Gastrocnemius medialis (tissue), 4 donors: ENCODE measurements at regions not wholly inside any gene's neighbourhood (a gene's known extent, or its start where the extent isn't known, plus 50 kb on each side); places are given as distances from the start of the nearest gene placed in this dataset.

Experiments
- ATAC-seq, 2 donors: fragments of 150-250 bp; one replicate each; pipeline ENCODE4 v1.9.1; 2016
- DNase-seq, 2 donors: peaks; one replicate each; pipeline ENCODE4 v3.0.0-alpha.2; 2019
- H3K27ac ChIP-seq, 4 donors: fragments of 200-600 bp; sonication (generic); 1 replicate in 1 of 4; 2 replicates in 3 of 4; pipeline ENCODE4 v1.5.1; 2016 to 2018; ENCODE audit warnings: mild to moderate bottlenecking in 2 of 4, moderate library complexity in 1 of 4
- H3K27me3 ChIP-seq, 3 donors: fragments of 200-600 bp; sonication (generic) in 2 of 3; 1 replicate in 1 of 3; 2 replicates in 2 of 3; pipeline versions ENCODE4 v1.5.1 to v1.6.0; 2016 to 2019; ENCODE audit warnings: mild to moderate bottlenecking in 1 of 3, moderate library complexity in 1 of 3
- H3K36me3 ChIP-seq, 2 donors: fragments of 200-600 bp; sonication (generic) in 1 of 2; one replicate each; pipeline ENCODE4 v1.5.1; 2017 to 2018
- H3K4me1 ChIP-seq, 2 donors: fragments of 200-600 bp; sonication (generic) in 1 of 2; one replicate each; pipeline ENCODE4 v1.5.1; 2016 to 2017; ENCODE audit warnings: mild to moderate bottlenecking in 2 of 2
- H3K4me3 ChIP-seq, 4 donors: fragments of 200-600 bp; sonication (generic) in 3 of 4; 1 replicate in 1 of 4; 2 replicates in 3 of 4; pipeline ENCODE4 v1.5.1; 2016 to 2019; ENCODE audit warnings: mild to moderate bottlenecking in 2 of 4
- H3K9me3 ChIP-seq, 3 donors: fragments of 200-600 bp; sonication (generic) in 2 of 3; 1 replicate in 1 of 3; 2 replicates in 2 of 3; pipeline ENCODE4 v1.5.1; 2016 to 2019
- POLR2A ChIP-seq, 2 donors: fragments of 450-650 bp; IDR thresholded peaks; one replicate each; pipeline ENCODE4 v1.6.1; 2017; ENCODE audit warnings: antibody characterized with exemption in 2 of 2, mild to moderate bottlenecking in 2 of 2, moderate library complexity in 2 of 2
- in situ Hi-C, 4 donors: fragments of 200-750 bp; cut with MboI; loops; one replicate each; pipeline versions ENCODE4 v1.15.0 to v1.8.0; 2017; ENCODE audit warnings: low sequenced_read_pairs in 4 of 4
- intact Hi-C: fragments of 100-400 bp; cut with DNase I; formaldehyde crosslinking; loops from one replicate; pipeline ENCODE4 v1.15.1; 2023; ENCODE audit warnings: low total_unique reads
- TF ChIP-seq, protein P1 (sequence below), 5 experiments: fragments of 450-650 bp in 3 of 5; fragments of 200-600 bp in 2 of 5; sonication (generic) in 2 of 5; IDR thresholded peaks in 4 of 5; conservative IDR thresholded peaks in 1 of 5; 1 replicate in 4 of 5; 2 replicates in 1 of 5; pipeline ENCODE4 v1.5.1; 2016 to 2019; ENCODE audit warnings: antibody characterized with exemption in 5 of 5, mild to moderate bottlenecking in 3 of 5, moderate library complexity in 3 of 5

DNA sequence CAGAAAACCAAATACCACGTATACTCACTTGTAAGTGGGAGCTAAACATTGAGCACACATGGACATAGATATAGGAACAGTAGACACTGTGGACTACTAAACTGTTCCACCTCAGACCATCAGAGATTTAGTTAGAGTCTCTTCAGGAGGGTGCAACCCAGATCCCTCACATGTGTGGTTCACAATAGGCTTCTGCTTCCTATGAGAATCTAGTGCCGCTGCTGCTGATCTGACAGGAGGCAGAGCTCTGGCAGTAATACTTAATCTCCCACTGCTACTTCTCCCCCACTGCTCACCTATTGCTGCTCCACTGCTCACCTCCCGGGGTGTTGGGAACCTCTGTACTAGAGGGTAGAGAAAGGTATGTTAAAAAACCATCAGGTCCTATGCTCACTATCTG is 533.3 kb downstream of the NSUN3 start:
- H3K27ac ChIP-seq: no peak overlapping the region
- in situ Hi-C loops (no loop called here), intact Hi-C loops (no loop called here)
- H3K27me3 ChIP-seq: no peaks in the 10 kb centered on the region
- DNase-seq (no peak), ATAC-seq (no peak)
- no peaks in the 10 kb centered on the region for H3K9me3 ChIP-seq
- H3K36me3 ChIP-seq: no peaks in the 10 kb centered on the region
- TF ChIP-seq POLR2A (IDR thresholded peaks at IDR 0.05): no peak
- TF ChIP-seq, protein P1, sequence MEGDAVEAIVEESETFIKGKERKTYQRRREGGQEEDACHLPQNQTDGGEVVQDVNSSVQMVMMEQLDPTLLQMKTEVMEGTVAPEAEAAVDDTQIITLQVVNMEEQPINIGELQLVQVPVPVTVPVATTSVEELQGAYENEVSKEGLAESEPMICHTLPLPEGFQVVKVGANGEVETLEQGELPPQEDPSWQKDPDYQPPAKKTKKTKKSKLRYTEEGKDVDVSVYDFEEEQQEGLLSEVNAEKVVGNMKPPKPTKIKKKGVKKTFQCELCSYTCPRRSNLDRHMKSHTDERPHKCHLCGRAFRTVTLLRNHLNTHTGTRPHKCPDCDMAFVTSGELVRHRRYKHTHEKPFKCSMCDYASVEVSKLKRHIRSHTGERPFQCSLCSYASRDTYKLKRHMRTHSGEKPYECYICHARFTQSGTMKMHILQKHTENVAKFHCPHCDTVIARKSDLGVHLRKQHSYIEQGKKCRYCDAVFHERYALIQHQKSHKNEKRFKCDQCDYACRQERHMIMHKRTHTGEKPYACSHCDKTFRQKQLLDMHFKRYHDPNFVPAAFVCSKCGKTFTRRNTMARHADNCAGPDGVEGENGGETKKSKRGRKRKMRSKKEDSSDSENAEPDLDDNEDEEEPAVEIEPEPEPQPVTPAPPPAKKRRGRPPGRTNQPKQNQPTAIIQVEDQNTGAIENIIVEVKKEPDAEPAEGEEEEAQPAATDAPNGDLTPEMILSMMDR (IDR thresholded peaks at IDR 0.05 in 4 of 5, conservative IDR thresholded peaks at IDR 0.05 in 1 of 5): no peak
- H3K4me3 ChIP-seq: no peak overlapping the region
- H3K4me1 ChIP-seq: no peaks in the 10 kb centered on the region

- H3K27me3 ChIP-seq: no peaks in the 10 kb centered on the region
- intact Hi-C loops: no loop called here
- ATAC-seq (no peak), DNase-seq (no peak)
- no peak for TF ChIP-seq POLR2A (IDR thresholded peaks at IDR 0.05)
- in situ Hi-C loops: no loop called here
- H3K27ac ChIP-seq: no peak overlapping the region
- H3K4me3 ChIP-seq: no peak overlapping the region
- H3K36me3 ChIP-seq: no peaks in the 10 kb centered on the region
- no peaks in the 10 kb centered on the region for H3K4me1 ChIP-seq
- no peaks in the 10 kb centered on the region for H3K9me3 ChIP-seq
Observed at GRCh38 chr3:94596887-94597566, 534.2 kb downstream of the NSUN3 start.

- intact Hi-C loops (no loop called here), in situ Hi-C loops (no loop called here)
- Histone ChIP-seq H3K27ac (no peak overlapping the region), H3K4me3 (no peak overlapping the region), H3K27me3 (no peaks in the 10 kb centered on the region), H3K4me1 (no peaks in the 10 kb centered on the region), H3K36me3 (no peaks in the 10 kb centered on the region), H3K9me3 (no peaks in the 10 kb centered on the region)
- ATAC-seq: no peak
- no peak for DNase-seq
- no peak for TF ChIP-seq POLR2A (IDR thresholded peaks at IDR 0.05)
- TF ChIP-seq, protein P1 (IDR thresholded peaks at IDR 0.05 in 4 of 5, conservative IDR thresholded peaks at IDR 0.05 in 1 of 5): no peak
Observed at GRCh38 chr3:94607778-94608177, 544.9 kb downstream of the NSUN3 start.

DNA sequence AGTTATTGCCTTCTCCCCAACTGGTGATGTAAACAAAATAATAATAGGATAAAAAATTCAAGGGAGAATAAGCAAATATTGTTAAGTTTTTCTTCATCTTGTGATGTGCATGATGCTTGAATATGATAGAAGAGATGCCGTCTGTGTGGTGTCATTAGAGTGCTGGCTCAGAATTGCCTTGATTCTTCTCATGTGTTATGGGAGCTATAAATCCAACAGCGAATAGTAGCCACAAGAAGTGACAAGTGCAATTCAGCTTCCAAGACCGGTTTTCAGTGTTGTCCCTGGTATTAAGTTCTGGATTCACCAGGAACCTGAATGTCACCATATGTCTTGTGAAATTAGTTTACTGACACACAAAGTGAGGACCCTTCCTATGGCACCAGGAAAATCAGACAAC is 547.0 kb downstream of the NSUN3 start:
- Histone ChIP-seq H3K9me3 (no peaks in the 10 kb centered on the region), H3K27me3 (no peaks in the 10 kb centered on the region), H3K36me3 (no peaks in the 10 kb centered on the region), H3K4me1 (no peaks in the 10 kb centered on the region), H3K27ac (no peak overlapping the region), H3K4me3 (no peak overlapping the region)
- no peak for DNase-seq
- in situ Hi-C loops (no loop called here), intact Hi-C loops (no loop called here)
- no peak for ATAC-seq
- no peak for TF ChIP-seq POLR2A (IDR thresholded peaks at IDR 0.05)
- TF ChIP-seq, protein P1 (IDR thresholded peaks at IDR 0.05 in 4 of 5, conservative IDR thresholded peaks at IDR 0.05 in 1 of 5): no peak

DNA sequence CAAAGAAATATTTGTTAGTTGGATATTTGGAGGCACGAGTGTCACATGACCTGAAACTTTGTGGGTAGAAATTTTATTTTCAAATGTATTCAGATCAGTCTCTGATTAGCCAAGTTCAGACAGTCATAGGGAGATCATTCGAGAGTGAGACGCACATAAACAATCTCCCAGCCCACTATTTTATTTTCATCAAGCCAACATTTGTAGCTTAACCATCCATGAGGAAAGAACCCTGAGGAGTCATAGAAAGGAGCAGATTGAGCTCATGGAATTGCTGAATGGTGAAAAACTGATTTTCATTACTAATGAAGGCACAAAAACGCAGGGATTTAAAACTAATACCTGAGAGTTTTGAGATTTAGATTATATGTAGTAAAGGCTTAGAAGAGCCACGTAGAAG is 548.7 kb downstream of the NSUN3 start:
- H3K4me3 ChIP-seq: no peak overlapping the region
- no peaks in the 10 kb centered on the region for H3K9me3 ChIP-seq
- TF ChIP-seq, protein P1 (IDR thresholded peaks at IDR 0.05 in 4 of 5, conservative IDR thresholded peaks at IDR 0.05 in 1 of 5): no peak
- no peak for TF ChIP-seq POLR2A (IDR thresholded peaks at IDR 0.05)
- intact Hi-C loops (no loop called here), in situ Hi-C loops (no loop called here)
- H3K4me1 ChIP-seq: no peaks in the 10 kb centered on the region
- DNase-seq (no peak), ATAC-seq (no peak)
- H3K27me3 ChIP-seq: no peaks in the 10 kb centered on the region
- no peaks in the 10 kb centered on the region for H3K36me3 ChIP-seq
- no peak overlapping the region for H3K27ac ChIP-seq
